ENCODE measurements at regions not wholly inside any gene's neighbourhood (a gene's known extent, or its start where the extent isn't known, plus 50 kb on each side); places are given as distances from the start of the nearest gene placed in this dataset.
A peak's percentile ranks its signal among the peaks of the same experiment; 100 is the strongest.

- Histone ChIP-seq H3K27me3 (no peaks in the 10 kb centered on the region), H4K20me1 (no peaks in the 10 kb centered on the region), H3K4me1 (peaks cover 8% of the 10 kb centered on the region; the same call in 1 of the 2 replicates), H3K4me2 (no peak overlapping the region), H3K9me3 (peaks cover 26% of the 10 kb centered on the region), H3K9ac (no peak overlapping the region), H3K27ac (no peak overlapping the region), H3K4me3 (no peak overlapping the region), H3K36me3 (no peaks in the 10 kb centered on the region)
- no peak for TF ChIP-seq Cebpa-rat (IDR thresholded peaks at IDR 0.05)
Measured at GRCh38 chr2:105587637-105588036, 157.1 kb upstream of the NCK2 start.

- H3K4me1 ChIP-seq, result peaks cover 8% of the 10 kb centered on the region; the same call in 1 of the 2 replicates
- peaks cover 17% of the 10 kb centered on the region for H3K9me3 ChIP-seq
- no peak overlapping the region for H3K4me3 ChIP-seq
- H3K9ac ChIP-seq, result no peak overlapping the region
- H3K27ac ChIP-seq, result no peak overlapping the region
- no peak for TF ChIP-seq Cebpa-rat (IDR thresholded peaks at IDR 0.05)
- H3K36me3 ChIP-seq, result no peaks in the 10 kb centered on the region
- H4K20me1 ChIP-seq, result no peaks in the 10 kb centered on the region
- H3K27me3 ChIP-seq, result no peaks in the 10 kb centered on the region
- H3K4me2 ChIP-seq, result peak overlapping the region; percentile 22
Measured at GRCh38 chr2:105584435-105585010, 160.2 kb upstream of the NCK2 start.

- Histone ChIP-seq H3K4me3 (no peak overlapping the region), H3K4me1 (peaks cover 8% of the 10 kb centered on the region; the same call in 1 of the 2 replicates), H3K9ac (no peak overlapping the region), H3K27ac (no peak overlapping the region), H3K9me3 (peaks cover 5% of the 10 kb centered on the region; the same call in 1 of the 2 replicates), H3K36me3 (no peaks in the 10 kb centered on the region), H3K27me3 (no peaks in the 10 kb centered on the region), H4K20me1 (no peaks in the 10 kb centered on the region), H3K4me2 (no peak overlapping the region)
- no peak for TF ChIP-seq Cebpa-rat (IDR thresholded peaks at IDR 0.05)
Measured at GRCh38 chr2:105582952-105583660, 161.6 kb upstream of the NCK2 start.

- Histone ChIP-seq H3K9me3 (no peaks in the 10 kb centered on the region), H3K36me3 (no peaks in the 10 kb centered on the region)
- TF ChIP-seq Cebpa-rat (IDR thresholded peaks at IDR 0.05), result no peak
Measured at GRCh38 chr2:105581555-105581944, 163.2 kb upstream of the NCK2 start.

GRCh38 chr2:105580870-105581554, 163.7 kb upstream of the NCK2 start:
- Histone ChIP-seq H3K36me3 (no peaks in the 10 kb centered on the region), H3K27ac (no peak overlapping the region), H3K4me1 (peaks cover 13% of the 10 kb centered on the region; the same call in 1 of the 2 replicates), H3K9ac (no peak overlapping the region), H3K9me3 (no peaks in the 10 kb centered on the region), H3K4me3 (no peak overlapping the region), H3K4me2 (no peak overlapping the region), H3K27me3 (no peaks in the 10 kb centered on the region), H4K20me1 (no peaks in the 10 kb centered on the region)
- no peak for TF ChIP-seq Cebpa-rat (IDR thresholded peaks at IDR 0.05)

More at GRCh38 chr2:105581555-105581944, 163.2 kb upstream of the NCK2 start:
- Histone ChIP-seq H3K9ac (no peak overlapping the region), H3K27me3 (no peaks in the 10 kb centered on the region), H3K27ac (no peak overlapping the region), H3K4me3 (no peak overlapping the region), H4K20me1 (no peaks in the 10 kb centered on the region), H3K4me2 (no peak overlapping the region), H3K4me1 (peaks cover 13% of the 10 kb centered on the region; the same call in 1 of the 2 replicates)

GRCh38 chr2:105580216-105580615, 164.5 kb upstream of the NCK2 start:
- Histone ChIP-seq H3K4me2 (no peak overlapping the region), H3K9ac (no peak overlapping the region), H3K27ac (no peak overlapping the region), H4K20me1 (no peaks in the 10 kb centered on the region), H3K36me3 (no peaks in the 10 kb centered on the region), H3K27me3 (no peaks in the 10 kb centered on the region), H3K4me3 (no peak overlapping the region), H3K9me3 (no peaks in the 10 kb centered on the region), H3K4me1 (peaks cover 13% of the 10 kb centered on the region; the same call in 1 of the 2 replicates)
- TF ChIP-seq Cebpa-rat (IDR thresholded peaks at IDR 0.05), result no peak

- TF ChIP-seq Cebpa-rat (IDR thresholded peaks at IDR 0.05), result no peak
Measured at GRCh38 chr2:105578166-105578565, 166.5 kb upstream of the NCK2 start.

GRCh38 chr2:105577762-105578161, 166.9 kb upstream of the NCK2 start:
- Histone ChIP-seq H4K20me1 (no peaks in the 10 kb centered on the region), H3K9ac (no peak overlapping the region)
- no peak for TF ChIP-seq Cebpa-rat (IDR thresholded peaks at IDR 0.05)

More at GRCh38 chr2:105578166-105578565, 166.5 kb upstream of the NCK2 start:
- Histone ChIP-seq H3K4me3 (no peak overlapping the region), H3K36me3 (no peaks in the 10 kb centered on the region), H3K27ac (no peak overlapping the region), H3K9me3 (no peaks in the 10 kb centered on the region), H3K4me2 (no peak overlapping the region), H4K20me1 (no peaks in the 10 kb centered on the region), H3K4me1 (peaks cover 5% of the 10 kb centered on the region; the same call in 1 of the 2 replicates), H3K27me3 (no peaks in the 10 kb centered on the region), H3K9ac (no peak overlapping the region)

GRCh38 chr2:105576440-105577241, 168.1 kb upstream of the NCK2 start:
- Histone ChIP-seq H3K4me1 (peaks cover 5% of the 10 kb centered on the region; the same call in 1 of the 2 replicates), H3K9ac (no peak overlapping the region; the same call in 1 of the 2 replicates), H3K4me2 (no peak overlapping the region), H3K4me3 (no peak overlapping the region), H3K36me3 (no peaks in the 10 kb centered on the region), H3K27ac (peak overlapping the region; percentile 24; the same call in 1 of the 2 replicates), H3K27me3 (no peaks in the 10 kb centered on the region), H3K9me3 (no peaks in the 10 kb centered on the region), H4K20me1 (no peaks in the 10 kb centered on the region)
- TF ChIP-seq Cebpa-rat (IDR thresholded peaks at IDR 0.05), result no peak

More at GRCh38 chr2:105577762-105578161, 166.9 kb upstream of the NCK2 start:
- Histone ChIP-seq H3K27me3 (no peaks in the 10 kb centered on the region), H3K36me3 (no peaks in the 10 kb centered on the region), H3K4me3 (no peak overlapping the region), H3K9me3 (no peaks in the 10 kb centered on the region), H3K4me1 (peaks cover 5% of the 10 kb centered on the region; the same call in 1 of the 2 replicates), H3K27ac (no peak overlapping the region), H3K4me2 (no peak overlapping the region)
